Activated T-helper 1 cell treated with anti-CD3 and anti-CD28 coated beads, Interleukin-12 subunit alpha, Interleukin-12 subunit beta, Interleukin-2, Interleukin-4 antibody, amounts not matched to agents 30 ng/mL and 10 ng/mL and 1 ng/mL, durations not matched to agents 14 hours and 24 hours and 36 hours (primary cell): ENCODE measurements at regions not wholly inside any gene's neighbourhood (a gene's known extent, or its start where the extent isn't known, plus 50 kb on each side); places are given as distances from the start of the nearest gene placed in this dataset.

ENCODE experiments used
- DNase-seq: peaks from one replicate; pipeline ENCODE4 v3.0.0; 2021; ENCODE audit warnings: low spot score
- H3K27ac Mint-ChIP-seq: one replicate; pipeline ENCODE4 v1.8.0; 2021; ENCODE audit warnings: mild to moderate bottlenecking, mixed read lengths
- H3K27me3 Mint-ChIP-seq: one replicate; pipeline ENCODE4 v1.8.0; 2022; ENCODE audit warnings: mild to moderate bottlenecking, moderate library complexity, mixed read lengths; ENCODE audit not compliant: insufficient read depth
- H3K36me3 Mint-ChIP-seq: one replicate; pipeline ENCODE4 v1.8.0; 2021; ENCODE audit warnings: low read depth, mixed read lengths
- H3K4me1 Mint-ChIP-seq: one replicate; pipeline ENCODE4 v1.8.0; 2021; ENCODE audit warnings: low read depth, mixed read lengths
- H3K4me3 Mint-ChIP-seq: one replicate; pipeline ENCODE4 v1.8.0; 2021; ENCODE audit warnings: mild to moderate bottlenecking, moderate library complexity, mixed read lengths
- H3K9me3 Mint-ChIP-seq: one replicate; pipeline ENCODE4 v1.8.0; 2021; ENCODE audit warnings: mixed read lengths
- intact Hi-C: fragments of 100-400 bp; cut with micrococcal nuclease; formaldehyde crosslinking; loops from one replicate; pipeline ENCODE4 v1.15.1; 2024

GRCh38 chr21:39084979-39085729 is 98.1 kb downstream of the PSMG1 start:
- no peaks in the 10 kb centered on the region for H3K36me3 Mint-ChIP-seq
- peaks cover 1% of the 10 kb centered on the region for H3K27me3 Mint-ChIP-seq
- H3K27ac Mint-ChIP-seq: no peak overlapping the region
- DNase-seq: no peak
- H3K4me1 Mint-ChIP-seq: no peaks in the 10 kb centered on the region
- no peaks in the 10 kb centered on the region for H3K9me3 Mint-ChIP-seq
- no peak overlapping the region for H3K4me3 Mint-ChIP-seq
- intact Hi-C loops: no loop called here

GRCh38 chr21:39084073-39084472 is 99.2 kb downstream of the PSMG1 start:
- H3K4me3 Mint-ChIP-seq: no peak overlapping the region
- no peaks in the 10 kb centered on the region for H3K4me1 Mint-ChIP-seq

GRCh38 chr21:39083377-39084008 is 99.8 kb downstream of the PSMG1 start:
- intact Hi-C loops: no loop called here
- no peak overlapping the region for H3K27ac Mint-ChIP-seq
- no peaks in the 10 kb centered on the region for H3K9me3 Mint-ChIP-seq
- no peak for DNase-seq
- peaks cover 1% of the 10 kb centered on the region for H3K27me3 Mint-ChIP-seq
- no peaks in the 10 kb centered on the region for H3K36me3 Mint-ChIP-seq
- H3K4me1 Mint-ChIP-seq: no peaks in the 10 kb centered on the region
- no peak overlapping the region for H3K4me3 Mint-ChIP-seq

More at GRCh38 chr21:39084073-39084472, 99.2 kb downstream of the PSMG1 start:
- peaks cover 1% of the 10 kb centered on the region for H3K27me3 Mint-ChIP-seq
- H3K36me3 Mint-ChIP-seq: no peaks in the 10 kb centered on the region
- no peaks in the 10 kb centered on the region for H3K9me3 Mint-ChIP-seq
- intact Hi-C loops: no loop called here
- no peak for DNase-seq
- H3K27ac Mint-ChIP-seq: no peak overlapping the region

GRCh38 chr21:39082656-39083376 is 100.4 kb downstream of the PSMG1 start:
- no peak for DNase-seq
- Mint-ChIP-seq H3K36me3 (no peaks in the 10 kb centered on the region), H3K4me1 (no peaks in the 10 kb centered on the region), H3K27ac (no peak overlapping the region), H3K27me3 (peaks cover under 1% of the 10 kb centered on the region), H3K9me3 (no peaks in the 10 kb centered on the region), H3K4me3 (no peak overlapping the region)
- intact Hi-C loops: no loop called here

- Mint-ChIP-seq H3K27ac (no peak overlapping the region), H3K4me3 (no peak overlapping the region), H3K27me3 (no peaks in the 10 kb centered on the region), H3K36me3 (no peaks in the 10 kb centered on the region), H3K4me1 (no peaks in the 10 kb centered on the region), H3K9me3 (no peaks in the 10 kb centered on the region)
- DNase-seq: no peak
- intact Hi-C loops: no loop called here
Measured at GRCh38 chr21:39080366-39080765, 102.9 kb downstream of the PSMG1 start.

- Mint-ChIP-seq H3K4me3 (no peak overlapping the region), H3K27me3 (no peaks in the 10 kb centered on the region), H3K27ac (no peak overlapping the region), H3K36me3 (no peaks in the 10 kb centered on the region), H3K9me3 (no peaks in the 10 kb centered on the region), H3K4me1 (no peaks in the 10 kb centered on the region)
- intact Hi-C loops: no loop called here
- no peak for DNase-seq
Measured at GRCh38 chr21:39079617-39080016, 103.6 kb downstream of the PSMG1 start.

- Mint-ChIP-seq H3K9me3 (no peaks in the 10 kb centered on the region), H3K36me3 (no peaks in the 10 kb centered on the region), H3K4me1 (no peaks in the 10 kb centered on the region), H3K4me3 (no peak overlapping the region), H3K27ac (no peak overlapping the region), H3K27me3 (no peaks in the 10 kb centered on the region)
- no peak for DNase-seq
- intact Hi-C loops: no loop called here
Measured at GRCh38 chr21:39078322-39079065, 104.8 kb downstream of the PSMG1 start.

GRCh38 chr21:39077876-39078275 is 105.4 kb downstream of the PSMG1 start:
- no peak for DNase-seq
- no peaks in the 10 kb centered on the region for H3K27me3 Mint-ChIP-seq
- H3K36me3 Mint-ChIP-seq: no peaks in the 10 kb centered on the region
- H3K9me3 Mint-ChIP-seq: no peaks in the 10 kb centered on the region
- no peak overlapping the region for H3K4me3 Mint-ChIP-seq
- H3K27ac Mint-ChIP-seq: no peak overlapping the region
- H3K4me1 Mint-ChIP-seq: no peaks in the 10 kb centered on the region
- intact Hi-C loops: no loop called here

- DNase-seq: no peak
- H3K4me3 Mint-ChIP-seq: no peak overlapping the region
- H3K9me3 Mint-ChIP-seq: no peaks in the 10 kb centered on the region
- peaks cover 5% of the 10 kb centered on the region for H3K27me3 Mint-ChIP-seq
- no peak overlapping the region for H3K27ac Mint-ChIP-seq
- intact Hi-C loops: no loop called here
- no peaks in the 10 kb centered on the region for H3K36me3 Mint-ChIP-seq
- H3K4me1 Mint-ChIP-seq: no peaks in the 10 kb centered on the region
Measured at GRCh38 chr21:39074508-39074907, 108.7 kb downstream of the PSMG1 start.

- Mint-ChIP-seq H3K4me3 (no peak overlapping the region), H3K27me3 (peaks cover 8% of the 10 kb centered on the region), H3K36me3 (no peaks in the 10 kb centered on the region), H3K4me1 (no peaks in the 10 kb centered on the region), H3K9me3 (no peaks in the 10 kb centered on the region), H3K27ac (no peak overlapping the region)
- DNase-seq: no peak
- intact Hi-C loops: no loop called here
Measured at GRCh38 chr21:39073717-39074116, 109.5 kb downstream of the PSMG1 start.

GRCh38 chr21:39073063-39073462 is 110.2 kb downstream of the PSMG1 start:
- Mint-ChIP-seq H3K36me3 (no peaks in the 10 kb centered on the region), H3K27me3 (peaks cover 8% of the 10 kb centered on the region), H3K4me3 (no peak overlapping the region), H3K4me1 (no peaks in the 10 kb centered on the region), H3K27ac (no peak overlapping the region), H3K9me3 (no peaks in the 10 kb centered on the region)
- DNase-seq: no peak
- intact Hi-C loops: no loop called here

- H3K4me3 Mint-ChIP-seq: no peak overlapping the region
- no peaks in the 10 kb centered on the region for H3K36me3 Mint-ChIP-seq
- no peaks in the 10 kb centered on the region for H3K9me3 Mint-ChIP-seq
- no peaks in the 10 kb centered on the region for H3K4me1 Mint-ChIP-seq
- intact Hi-C loops: no loop called here
- H3K27me3 Mint-ChIP-seq: peaks cover 8% of the 10 kb centered on the region
- H3K27ac Mint-ChIP-seq: no peak overlapping the region
- DNase-seq: no peak
Measured at GRCh38 chr21:39072468-39072867, 110.8 kb downstream of the PSMG1 start.
